Breast epithelium (tissue), 3 donors: ENCODE measurements at regions not wholly inside any gene's neighbourhood (a gene's known extent, or its start where the extent isn't known, plus 50 kb on each side); places are given as distances from the start of the nearest gene placed in this dataset.
"Not testable (repeated sequence)": the region's sequence is repeated elsewhere in the genome, so short reads cannot be mapped to it uniquely, and the experiment has no call there.

ENCODE experiments used
- POLR2A ChIP-seq: fragments of 450-650 bp; IDR thresholded peaks from one replicate; pipeline ENCODE4 v1.6.1; 2016; ENCODE audit warnings: antibody characterized with exemption, mild to moderate bottlenecking, moderate library complexity
- POLR2AphosphoS5 ChIP-seq, 3 donors: sonication (generic); formaldehyde crosslinking; IDR thresholded peaks; one replicate each; pipeline ENCODE4 v1.6.1; 2017; ENCODE audit warnings: antibody characterized with exemption in 3 of 3
- TF ChIP-seq, protein P1 (sequence below), 3 donors: fragments of 450-650 bp; IDR thresholded peaks; one replicate each; pipeline ENCODE4 v1.5.1; 2016 to 2017; ENCODE audit warnings: antibody characterized with exemption in 3 of 3, mild to moderate bottlenecking in 3 of 3, moderate library complexity in 3 of 3

- TF ChIP-seq, protein P1, sequence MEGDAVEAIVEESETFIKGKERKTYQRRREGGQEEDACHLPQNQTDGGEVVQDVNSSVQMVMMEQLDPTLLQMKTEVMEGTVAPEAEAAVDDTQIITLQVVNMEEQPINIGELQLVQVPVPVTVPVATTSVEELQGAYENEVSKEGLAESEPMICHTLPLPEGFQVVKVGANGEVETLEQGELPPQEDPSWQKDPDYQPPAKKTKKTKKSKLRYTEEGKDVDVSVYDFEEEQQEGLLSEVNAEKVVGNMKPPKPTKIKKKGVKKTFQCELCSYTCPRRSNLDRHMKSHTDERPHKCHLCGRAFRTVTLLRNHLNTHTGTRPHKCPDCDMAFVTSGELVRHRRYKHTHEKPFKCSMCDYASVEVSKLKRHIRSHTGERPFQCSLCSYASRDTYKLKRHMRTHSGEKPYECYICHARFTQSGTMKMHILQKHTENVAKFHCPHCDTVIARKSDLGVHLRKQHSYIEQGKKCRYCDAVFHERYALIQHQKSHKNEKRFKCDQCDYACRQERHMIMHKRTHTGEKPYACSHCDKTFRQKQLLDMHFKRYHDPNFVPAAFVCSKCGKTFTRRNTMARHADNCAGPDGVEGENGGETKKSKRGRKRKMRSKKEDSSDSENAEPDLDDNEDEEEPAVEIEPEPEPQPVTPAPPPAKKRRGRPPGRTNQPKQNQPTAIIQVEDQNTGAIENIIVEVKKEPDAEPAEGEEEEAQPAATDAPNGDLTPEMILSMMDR (IDR thresholded peaks at IDR 0.05) = not testable (repeated sequence)
- not testable (repeated sequence) for TF ChIP-seq POLR2A; POLR2AphosphoS5 (IDR thresholded peaks at IDR 0.05)
These were observed 99.1 kb downstream of the TBC1D26 start for GRCh38 chr17:15831182-15831581.
